Naive B cell (primary cell): ENCODE measurements at regions not wholly inside any gene's neighbourhood (a gene's known extent, or its start where the extent isn't known, plus 50 kb on each side); places are given as distances from the start of the nearest gene placed in this dataset.
A peak's percentile ranks its signal among the peaks of the same experiment; 100 is the strongest.

Experiments used
- ATAC-seq, 2 donors: fragments of 150-1000 bp; cut with Tn5 transposase; 2 replicates each; pipeline ENCODE4 v1.10.0; 2021; ENCODE audit warnings: low read depth in 2 of 2, mild to moderate bottlenecking in 2 of 2, moderate library complexity in 2 of 2
- DNase-seq: peaks from one replicate; pipeline ENCODE4 v3.0.0; 2022
- H3K27ac Mint-ChIP-seq, 6 donors: one replicate each; pipeline ENCODE4 v1.8.0; 2020 to 2022; ENCODE audit warnings: mild to moderate bottlenecking in 6 of 6, mixed read lengths in 6 of 6, moderate library complexity in 5 of 6, inconsistent platforms in 2 of 6
- H3K27me3 Mint-ChIP-seq, 3 donors: one replicate each; pipeline ENCODE4 v1.8.0; 2021 to 2022; ENCODE audit warnings: mixed read lengths in 3 of 3, mild to moderate bottlenecking in 1 of 3
- H3K36me3 Mint-ChIP-seq, 2 donors: one replicate each; pipeline ENCODE4 v1.8.0; 2020 to 2022; ENCODE audit warnings: mixed read lengths in 2 of 2, inconsistent platforms in 1 of 2, mild to moderate bottlenecking in 1 of 2
- H3K4me1 Mint-ChIP-seq, 3 donors: one replicate each; pipeline ENCODE4 v1.8.0; 2020 to 2022; ENCODE audit warnings: mixed read lengths in 3 of 3, inconsistent platforms in 1 of 3, mild to moderate bottlenecking in 1 of 3, moderate library complexity in 1 of 3
- H3K4me3 Mint-ChIP-seq, 8 donors: one replicate each; pipeline ENCODE4 v1.8.0; 2020 to 2022; ENCODE audit warnings: mild to moderate bottlenecking in 8 of 8, mixed read lengths in 8 of 8, moderate library complexity in 8 of 8, inconsistent platforms in 2 of 8
- H3K9me3 Mint-ChIP-seq, 7 donors: one replicate each; pipeline ENCODE4 v1.8.0; 2020 to 2022; ENCODE audit warnings: mixed read lengths in 7 of 7, mild to moderate bottlenecking in 5 of 7, inconsistent platforms in 2 of 7, moderate library complexity in 1 of 7

- H3K4me1 Mint-ChIP-seq, result no peaks in the 10 kb centered on the region
- H3K4me3 Mint-ChIP-seq, result no peak overlapping the region
- H3K36me3 Mint-ChIP-seq, result no peaks in the 10 kb centered on the region
- H3K9me3 Mint-ChIP-seq, result peaks cover 0 to 4% (median 2%) of the 10 kb centered on the region in 7 donors
- ATAC-seq, result no peak
- H3K27me3 Mint-ChIP-seq, result no peaks in the 10 kb centered on the region
- no peak for DNase-seq
- H3K27ac Mint-ChIP-seq, result no peak overlapping the region
These were observed 568.8 kb downstream of the PPARGC1A start for GRCh38 chr4:23320931-23321587.

GRCh38 chr4:23312686-23313085 is 577.2 kb downstream of the PPARGC1A start:
- DNase-seq (no peak), ATAC-seq (no peak)
- H3K27ac Mint-ChIP-seq, result no peak overlapping the region
- H3K4me3 Mint-ChIP-seq, result no peak overlapping the region
- H3K36me3 Mint-ChIP-seq, result no peaks in the 10 kb centered on the region
- no peaks in the 10 kb centered on the region for H3K27me3 Mint-ChIP-seq
- H3K4me1 Mint-ChIP-seq, result no peaks in the 10 kb centered on the region
- peaks cover 0 to 6% (median 0%) of the 10 kb centered on the region in 7 donors for H3K9me3 Mint-ChIP-seq

- Mint-ChIP-seq H3K27ac (no peak overlapping the region), H3K36me3 (no peaks in the 10 kb centered on the region), H3K27me3 (no peaks in the 10 kb centered on the region), H3K4me1 (no peaks in the 10 kb centered on the region), H3K9me3 (peaks cover 0 to 6% (median 0%) of the 10 kb centered on the region in 7 donors), H3K4me3 (no peak overlapping the region)
- no peak for DNase-seq
- no peak for ATAC-seq
These were observed 577.9 kb downstream of the PPARGC1A start for GRCh38 chr4:23311983-23312382.

- DNase-seq (no peak), ATAC-seq (no peak)
- Mint-ChIP-seq H3K27ac (no peak overlapping the region), H3K4me3 (no peak overlapping the region), H3K4me1 (no peaks in the 10 kb centered on the region), H3K36me3 (no peaks in the 10 kb centered on the region), H3K27me3 (no peaks in the 10 kb centered on the region), H3K9me3 (peaks cover 0 to 5% (median 0%) of the 10 kb centered on the region in 7 donors)
These were observed 584.8 kb downstream of the PPARGC1A start for GRCh38 chr4:23305026-23305425.

- no peak overlapping the region for H3K4me3 Mint-ChIP-seq
These were observed 591.5 kb downstream of the PPARGC1A start for GRCh38 chr4:23298371-23298770.

GRCh38 chr4:23297327-23297726 is 592.5 kb downstream of the PPARGC1A start:
- no peak overlapping the region for H3K27ac Mint-ChIP-seq

More at GRCh38 chr4:23298371-23298770, 591.5 kb downstream of the PPARGC1A start:
- Mint-ChIP-seq H3K36me3 (no peaks in the 10 kb centered on the region), H3K27ac (no peak overlapping the region), H3K9me3 (peaks cover 0 to 5% (median 0%) of the 10 kb centered on the region in 7 donors), H3K27me3 (no peaks in the 10 kb centered on the region), H3K4me1 (no peaks in the 10 kb centered on the region)
- ATAC-seq (no peak), DNase-seq (no peak)

GRCh38 chr4:23291139-23291538 is 598.4 kb downstream of the GBA3 start:
- Mint-ChIP-seq H3K36me3 (no peaks in the 10 kb centered on the region), H3K27ac (no peak overlapping the region), H3K4me3 (peak overlapping the region in 1 of 8 donors; percentile 10), H3K9me3 (peaks cover 0 to 3% (median 0%) of the 10 kb centered on the region in 7 donors), H3K4me1 (peaks cover 0 to 4% (median 0%) of the 10 kb centered on the region in 3 donors), H3K27me3 (no peaks in the 10 kb centered on the region)
- DNase-seq, result no peak
- no peak for ATAC-seq

More at GRCh38 chr4:23297327-23297726, 592.5 kb downstream of the PPARGC1A start:
- no peak for ATAC-seq
- no peak for DNase-seq
- Mint-ChIP-seq H3K4me3 (no peak overlapping the region), H3K4me1 (no peaks in the 10 kb centered on the region), H3K9me3 (peaks cover 0 to 5% (median 0%) of the 10 kb centered on the region in 7 donors), H3K36me3 (no peaks in the 10 kb centered on the region), H3K27me3 (no peaks in the 10 kb centered on the region)

GRCh38 chr4:23290656-23291055 is 597.9 kb downstream of the GBA3 start:
- no peaks in the 10 kb centered on the region for H3K36me3 Mint-ChIP-seq
- no peak overlapping the region for H3K4me3 Mint-ChIP-seq
- H3K9me3 Mint-ChIP-seq, result peaks cover 0 to 3% (median 0%) of the 10 kb centered on the region in 7 donors
- DNase-seq (no peak), ATAC-seq (no peak)
- peaks cover 0 to 4% (median 0%) of the 10 kb centered on the region in 3 donors for H3K4me1 Mint-ChIP-seq
- H3K27me3 Mint-ChIP-seq, result no peaks in the 10 kb centered on the region
- H3K27ac Mint-ChIP-seq, result peak overlapping the region in 1 of 6 donors; percentile 24

- no peaks in the 10 kb centered on the region for H3K4me1 Mint-ChIP-seq
- no peak for DNase-seq
These were observed 586.7 kb downstream of the GBA3 start for GRCh38 chr4:23279377-23279986.

GRCh38 chr4:23278845-23279244 is 586.1 kb downstream of the GBA3 start:
- Mint-ChIP-seq H3K9me3 (peaks cover 0 to 1% (median 0%) of the 10 kb centered on the region in 7 donors), H3K4me1 (no peaks in the 10 kb centered on the region), H3K36me3 (no peaks in the 10 kb centered on the region), H3K4me3 (no peak overlapping the region), H3K27ac (no peak overlapping the region), H3K27me3 (no peaks in the 10 kb centered on the region)
- ATAC-seq (no peak), DNase-seq (no peak)

More at GRCh38 chr4:23279377-23279986, 586.7 kb downstream of the GBA3 start:
- ATAC-seq, result no peak
- no peaks in the 10 kb centered on the region for H3K27me3 Mint-ChIP-seq
- no peaks in the 10 kb centered on the region for H3K36me3 Mint-ChIP-seq
- peaks cover 0 to 1% (median 0%) of the 10 kb centered on the region in 7 donors for H3K9me3 Mint-ChIP-seq
- H3K27ac Mint-ChIP-seq, result no peak overlapping the region
- H3K4me3 Mint-ChIP-seq, result no peak overlapping the region

GRCh38 chr4:23276076-23276475 is 583.3 kb downstream of the GBA3 start:
- no peak for DNase-seq
- H3K9me3 Mint-ChIP-seq, result peaks cover 0 to 5% (median 0%) of the 10 kb centered on the region in 7 donors
- no peak for ATAC-seq
- no peaks in the 10 kb centered on the region for H3K36me3 Mint-ChIP-seq
- no peak overlapping the region for H3K4me3 Mint-ChIP-seq
- H3K27me3 Mint-ChIP-seq, result no peaks in the 10 kb centered on the region
- H3K4me1 Mint-ChIP-seq, result no peaks in the 10 kb centered on the region
- no peak overlapping the region for H3K27ac Mint-ChIP-seq

GRCh38 chr4:23269566-23269965 is 576.8 kb downstream of the GBA3 start:
- H3K36me3 Mint-ChIP-seq, result no peaks in the 10 kb centered on the region
- no peak for DNase-seq
- no peak overlapping the region for H3K27ac Mint-ChIP-seq
- no peak overlapping the region for H3K4me3 Mint-ChIP-seq
- peaks cover 0 to 8% (median 1%) of the 10 kb centered on the region in 7 donors for H3K9me3 Mint-ChIP-seq
- no peak for ATAC-seq
- H3K27me3 Mint-ChIP-seq, result no peaks in the 10 kb centered on the region
- H3K4me1 Mint-ChIP-seq, result no peaks in the 10 kb centered on the region

- peaks cover 0 to 8% (median 1%) of the 10 kb centered on the region in 7 donors for H3K9me3 Mint-ChIP-seq
- no peaks in the 10 kb centered on the region for H3K36me3 Mint-ChIP-seq
- no peaks in the 10 kb centered on the region for H3K27me3 Mint-ChIP-seq
- H3K4me1 Mint-ChIP-seq, result no peaks in the 10 kb centered on the region
- no peak overlapping the region for H3K4me3 Mint-ChIP-seq
- DNase-seq (no peak), ATAC-seq (no peak)
- no peak overlapping the region for H3K27ac Mint-ChIP-seq
These were observed 575.5 kb downstream of the GBA3 start for GRCh38 chr4:23268072-23268771.

GRCh38 chr4:23266401-23266800 is 573.7 kb downstream of the GBA3 start:
- no peaks in the 10 kb centered on the region for H3K27me3 Mint-ChIP-seq
- H3K4me3 Mint-ChIP-seq, result no peak overlapping the region
- H3K4me1 Mint-ChIP-seq, result no peaks in the 10 kb centered on the region
- DNase-seq (no peak), ATAC-seq (no peak)
- no peak overlapping the region for H3K27ac Mint-ChIP-seq
- peaks cover 0 to 8% (median 0%) of the 10 kb centered on the region in 7 donors for H3K9me3 Mint-ChIP-seq
- no peaks in the 10 kb centered on the region for H3K36me3 Mint-ChIP-seq
